Fibroblast of villous mesenchyme (primary cell): ENCODE measurements at regions not wholly inside any gene's neighbourhood (a gene's known extent, or its start where the extent isn't known, plus 50 kb on each side); places are given as distances from the start of the nearest gene placed in this dataset.

Source experiments
- DNase-seq: peaks from one replicate; pipeline ENCODE4 v3.0.0-alpha.2; 2010; ENCODE audit warnings: low read depth
- H3K4me3 ChIP-seq: 2 replicates; pipeline ENCODE4 v1.5.1; 2011; ENCODE audit warnings: low read depth, mild to moderate bottlenecking, low read length
- TF ChIP-seq, protein P1 (sequence below): IDR thresholded peaks from 2 replicates; pipeline ENCODE4 v1.5.1; 2012; ENCODE audit warnings: low read depth, mild to moderate bottlenecking, low read length; ENCODE audit not compliant: insufficient read depth

GRCh38 chr17:77712578-77712977, 245.9 kb upstream of the TNRC6C start:
- no peak overlapping the region for H3K4me3 ChIP-seq
- DNase-seq, result no peak
- TF ChIP-seq, protein P1, sequence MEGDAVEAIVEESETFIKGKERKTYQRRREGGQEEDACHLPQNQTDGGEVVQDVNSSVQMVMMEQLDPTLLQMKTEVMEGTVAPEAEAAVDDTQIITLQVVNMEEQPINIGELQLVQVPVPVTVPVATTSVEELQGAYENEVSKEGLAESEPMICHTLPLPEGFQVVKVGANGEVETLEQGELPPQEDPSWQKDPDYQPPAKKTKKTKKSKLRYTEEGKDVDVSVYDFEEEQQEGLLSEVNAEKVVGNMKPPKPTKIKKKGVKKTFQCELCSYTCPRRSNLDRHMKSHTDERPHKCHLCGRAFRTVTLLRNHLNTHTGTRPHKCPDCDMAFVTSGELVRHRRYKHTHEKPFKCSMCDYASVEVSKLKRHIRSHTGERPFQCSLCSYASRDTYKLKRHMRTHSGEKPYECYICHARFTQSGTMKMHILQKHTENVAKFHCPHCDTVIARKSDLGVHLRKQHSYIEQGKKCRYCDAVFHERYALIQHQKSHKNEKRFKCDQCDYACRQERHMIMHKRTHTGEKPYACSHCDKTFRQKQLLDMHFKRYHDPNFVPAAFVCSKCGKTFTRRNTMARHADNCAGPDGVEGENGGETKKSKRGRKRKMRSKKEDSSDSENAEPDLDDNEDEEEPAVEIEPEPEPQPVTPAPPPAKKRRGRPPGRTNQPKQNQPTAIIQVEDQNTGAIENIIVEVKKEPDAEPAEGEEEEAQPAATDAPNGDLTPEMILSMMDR, result no peak

DNA sequence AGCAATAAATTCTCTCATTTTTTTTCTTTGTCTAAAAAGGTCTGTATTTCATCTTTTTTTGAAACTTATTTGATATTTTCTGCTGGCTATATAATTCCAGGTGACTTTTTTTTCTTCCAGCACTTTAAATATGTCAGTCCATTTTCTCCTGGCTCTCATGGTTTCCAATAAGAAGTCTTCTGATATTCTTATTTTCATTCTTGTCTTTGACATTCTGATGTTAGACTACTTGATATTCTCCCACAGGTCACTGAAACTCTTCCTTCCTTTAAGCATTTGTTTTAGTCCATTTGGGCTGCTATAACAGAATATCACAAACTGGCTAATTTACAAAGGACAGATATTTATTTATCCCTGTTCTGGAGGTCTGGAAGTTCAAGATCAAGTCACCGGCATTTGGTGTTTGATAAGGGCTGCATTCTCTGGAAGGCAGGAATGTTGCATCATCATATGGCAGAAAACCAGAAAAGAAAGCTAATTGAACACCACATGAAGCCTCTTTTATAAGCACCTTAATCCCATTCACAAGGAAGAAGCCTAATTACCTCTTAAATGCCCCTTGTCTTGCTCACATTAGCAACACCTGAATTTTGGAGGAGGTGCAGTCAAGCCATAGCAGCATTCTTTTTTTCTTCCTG, 242.1 kb upstream of the TNRC6C start:
- DNase-seq, result no peak
- TF ChIP-seq, protein P1, result no peak
- H3K4me3 ChIP-seq, result no peak overlapping the region

DNA sequence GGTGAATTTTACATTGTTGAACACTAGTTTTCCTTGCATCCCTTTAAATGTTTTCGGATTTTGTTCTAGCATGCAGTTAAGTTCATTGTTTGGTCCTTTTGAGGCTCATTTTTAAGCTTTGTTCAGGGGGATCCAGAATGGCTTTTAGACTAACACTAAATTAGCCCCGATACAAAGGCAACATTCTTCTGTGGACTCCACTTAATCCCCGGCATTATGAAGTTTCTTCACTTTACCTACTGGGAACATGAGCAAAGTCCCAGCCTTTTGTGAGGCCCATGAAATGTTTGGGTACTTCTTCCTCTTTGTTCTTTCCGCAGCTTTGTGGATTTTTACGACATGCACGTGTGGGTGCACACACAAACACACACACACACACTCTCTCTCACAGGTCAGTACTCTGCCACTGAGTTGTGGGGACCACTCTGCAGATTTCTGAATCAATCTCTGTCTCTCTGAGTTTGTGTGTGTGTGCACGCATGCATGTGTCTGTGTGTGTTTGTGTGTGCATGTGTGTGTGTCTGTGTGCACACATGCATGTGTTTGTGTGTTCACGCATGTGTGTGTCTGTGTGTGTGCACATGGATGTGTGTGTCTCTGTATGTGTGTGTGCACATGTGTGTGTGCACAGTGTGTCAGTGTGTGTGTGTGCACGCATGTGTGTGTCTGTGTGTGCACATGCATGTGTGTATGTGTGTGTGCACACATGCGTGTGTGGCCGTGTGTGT, 240.4 kb upstream of the TNRC6C start:
- no peak overlapping the region for H3K4me3 ChIP-seq
- TF ChIP-seq, protein P1, result no peak
- no peak for DNase-seq

- no peak overlapping the region for H3K4me3 ChIP-seq
- DNase-seq, result no peak
- TF ChIP-seq, protein P1, result no peak
Measured at GRCh38 chr17:77718669-77718961, 239.9 kb upstream of the TNRC6C start.

- no peak overlapping the region for H3K4me3 ChIP-seq
- TF ChIP-seq, protein P1, result no peak
- DNase-seq, result no peak
Measured at GRCh38 chr17:77719806-77720205, 238.7 kb upstream of the TNRC6C start.

GRCh38 chr17:77720946-77721845, 237.3 kb upstream of the TNRC6C start:
- no peak for DNase-seq
- no peak overlapping the region for H3K4me3 ChIP-seq
- TF ChIP-seq, protein P1, result no peak
